KMS-11 (cell line): ENCODE measurements at regions not wholly inside any gene's neighbourhood (a gene's known extent, or its start where the extent isn't known, plus 50 kb on each side); places are given as distances from the start of the nearest gene placed in this dataset.

Experiments used
- H2AFZ ChIP-seq: fragments of 200-600 bp; sonication (generic); 2 replicates; pipeline ENCODE4 v1.6.1; 2016; ENCODE audit warnings: antibody characterized with exemption, mixed run types, low read depth
- H3K27ac ChIP-seq: fragments of 200-600 bp; sonication (generic); 2 replicates; pipeline ENCODE4 v1.6.1; 2016; ENCODE audit warnings: mild to moderate bottlenecking, mixed run types
- H3K27me3 ChIP-seq: fragments of 200-600 bp; sonication (generic); 2 replicates; pipeline ENCODE4 v1.6.1; 2017; ENCODE audit warnings: mild to moderate bottlenecking, low read depth, mixed run types, moderate library complexity; ENCODE audit not compliant: insufficient read depth
- H3K36me3 ChIP-seq: fragments of 200-600 bp; sonication (generic); 2 replicates; pipeline ENCODE4 v1.6.1; 2017; ENCODE audit warnings: mild to moderate bottlenecking, mixed run types; ENCODE audit not compliant: insufficient read depth
- H3K4me1 ChIP-seq: fragments of 200-600 bp; sonication (generic); 2 replicates; pipeline ENCODE4 v1.6.1; 2016; ENCODE audit warnings: mild to moderate bottlenecking, low read depth, mixed run types; ENCODE audit not compliant: poor library complexity, severe bottlenecking
- H3K4me2 ChIP-seq: fragments of 200-600 bp; sonication (generic); 2 replicates; pipeline ENCODE4 v1.7.0; 2016; ENCODE audit warnings: mild to moderate bottlenecking, mixed run types
- H3K4me3 ChIP-seq: fragments of 200-600 bp; sonication (generic); IDR thresholded peaks from 2 replicates; pipeline ENCODE4 v1.6.1; 2017; ENCODE audit warnings: low read depth, low read length, mixed read lengths; ENCODE audit not compliant: insufficient read depth
- H3K79me2 ChIP-seq: fragments of 200-600 bp; sonication (generic); 2 replicates; pipeline ENCODE4 v1.6.1; 2016; ENCODE audit warnings: low read depth, mixed run types; ENCODE audit not compliant: insufficient read depth
- H3K9ac ChIP-seq: fragments of 200-600 bp; sonication (generic); 2 replicates; pipeline ENCODE4 v1.6.1; 2016; ENCODE audit warnings: mild to moderate bottlenecking, mixed run types
- H4K20me1 ChIP-seq: fragments of 200-600 bp; sonication (generic); 2 replicates; pipeline ENCODE4 v1.6.1; 2016; ENCODE audit warnings: mild to moderate bottlenecking, mixed run types; ENCODE audit not compliant: insufficient read depth
- TF ChIP-seq, protein P1 (sequence below): fragments of 200-600 bp; sonication (generic); conservative IDR thresholded peaks from 2 replicates; pipeline ENCODE4 v1.6.1; 2017; ENCODE audit warnings: low read depth, mild to moderate bottlenecking, antibody characterized with exemption, low read length, moderate library complexity, mixed read lengths

GRCh38 chr2:118272391-118272790 lies 184.1 kb downstream of the INSIG2 start:
- Histone ChIP-seq H3K79me2 (no peaks in the 10 kb centered on the region), H3K36me3 (no peaks in the 10 kb centered on the region), H3K4me1 (no peaks in the 10 kb centered on the region), H3K9ac (no peak overlapping the region), H3K4me2 (no peak overlapping the region), H3K27me3 (no peaks in the 10 kb centered on the region), H3K4me3 (no peak overlapping the region), H4K20me1 (no peaks in the 10 kb centered on the region), H3K27ac (no peak overlapping the region), H2AFZ (no peak overlapping the region)
- TF ChIP-seq, protein P1, sequence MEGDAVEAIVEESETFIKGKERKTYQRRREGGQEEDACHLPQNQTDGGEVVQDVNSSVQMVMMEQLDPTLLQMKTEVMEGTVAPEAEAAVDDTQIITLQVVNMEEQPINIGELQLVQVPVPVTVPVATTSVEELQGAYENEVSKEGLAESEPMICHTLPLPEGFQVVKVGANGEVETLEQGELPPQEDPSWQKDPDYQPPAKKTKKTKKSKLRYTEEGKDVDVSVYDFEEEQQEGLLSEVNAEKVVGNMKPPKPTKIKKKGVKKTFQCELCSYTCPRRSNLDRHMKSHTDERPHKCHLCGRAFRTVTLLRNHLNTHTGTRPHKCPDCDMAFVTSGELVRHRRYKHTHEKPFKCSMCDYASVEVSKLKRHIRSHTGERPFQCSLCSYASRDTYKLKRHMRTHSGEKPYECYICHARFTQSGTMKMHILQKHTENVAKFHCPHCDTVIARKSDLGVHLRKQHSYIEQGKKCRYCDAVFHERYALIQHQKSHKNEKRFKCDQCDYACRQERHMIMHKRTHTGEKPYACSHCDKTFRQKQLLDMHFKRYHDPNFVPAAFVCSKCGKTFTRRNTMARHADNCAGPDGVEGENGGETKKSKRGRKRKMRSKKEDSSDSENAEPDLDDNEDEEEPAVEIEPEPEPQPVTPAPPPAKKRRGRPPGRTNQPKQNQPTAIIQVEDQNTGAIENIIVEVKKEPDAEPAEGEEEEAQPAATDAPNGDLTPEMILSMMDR = no peak

DNA sequence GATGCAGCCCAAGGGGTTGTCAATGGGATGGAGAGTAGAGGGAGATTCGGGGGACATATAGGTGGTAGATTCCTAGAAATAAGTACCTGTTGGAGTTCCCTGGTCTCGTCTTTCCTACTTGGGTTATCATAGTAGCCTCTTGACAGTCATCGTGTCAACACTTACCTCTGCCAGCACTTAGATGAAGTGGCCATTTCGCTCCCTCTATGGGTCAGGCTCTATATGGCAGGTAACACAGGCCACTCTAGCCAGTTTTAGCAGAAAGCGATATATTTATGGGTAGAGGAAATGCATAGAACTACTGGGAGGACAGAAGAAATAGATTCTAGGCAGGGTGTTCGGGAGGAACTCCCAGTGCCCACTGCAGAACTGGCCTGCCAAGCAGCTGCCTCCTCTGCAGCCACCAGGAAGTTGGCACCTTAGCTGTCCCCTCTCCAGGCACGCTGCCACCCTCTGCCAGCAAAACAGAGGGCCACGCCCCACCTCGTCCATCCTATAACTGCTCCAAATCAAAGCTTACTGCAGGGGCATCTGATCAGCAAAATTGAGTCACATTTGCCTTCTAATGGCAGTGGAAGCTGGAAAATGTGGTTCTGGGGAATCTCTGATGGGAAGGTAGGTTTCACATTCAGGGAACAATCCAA lies 181.3 kb downstream of the INSIG2 start:
- H3K79me2 ChIP-seq = no peaks in the 10 kb centered on the region
- no peak overlapping the region for H2AFZ ChIP-seq
- no peak overlapping the region for H3K27ac ChIP-seq
- no peak overlapping the region for H3K4me2 ChIP-seq
- no peaks in the 10 kb centered on the region for H3K36me3 ChIP-seq
- no peaks in the 10 kb centered on the region for H3K27me3 ChIP-seq
- no peak overlapping the region for H3K9ac ChIP-seq
- no peaks in the 10 kb centered on the region for H4K20me1 ChIP-seq
- no peaks in the 10 kb centered on the region for H3K4me1 ChIP-seq
- TF ChIP-seq, protein P1 = no peak
- no peak overlapping the region for H3K4me3 ChIP-seq

- H3K27me3 ChIP-seq = no peaks in the 10 kb centered on the region
- H3K9ac ChIP-seq = no peak overlapping the region
- no peak overlapping the region for H3K4me3 ChIP-seq
- H3K4me2 ChIP-seq = no peak overlapping the region
- no peaks in the 10 kb centered on the region for H3K79me2 ChIP-seq
- no peak overlapping the region for H2AFZ ChIP-seq
- no peak overlapping the region for H3K27ac ChIP-seq
- H3K4me1 ChIP-seq = no peaks in the 10 kb centered on the region
- no peaks in the 10 kb centered on the region for H4K20me1 ChIP-seq
- no peaks in the 10 kb centered on the region for H3K36me3 ChIP-seq
- TF ChIP-seq, protein P1 = no peak
These were observed 180.0 kb downstream of the INSIG2 start for GRCh38 chr2:118268268-118268667.

DNA sequence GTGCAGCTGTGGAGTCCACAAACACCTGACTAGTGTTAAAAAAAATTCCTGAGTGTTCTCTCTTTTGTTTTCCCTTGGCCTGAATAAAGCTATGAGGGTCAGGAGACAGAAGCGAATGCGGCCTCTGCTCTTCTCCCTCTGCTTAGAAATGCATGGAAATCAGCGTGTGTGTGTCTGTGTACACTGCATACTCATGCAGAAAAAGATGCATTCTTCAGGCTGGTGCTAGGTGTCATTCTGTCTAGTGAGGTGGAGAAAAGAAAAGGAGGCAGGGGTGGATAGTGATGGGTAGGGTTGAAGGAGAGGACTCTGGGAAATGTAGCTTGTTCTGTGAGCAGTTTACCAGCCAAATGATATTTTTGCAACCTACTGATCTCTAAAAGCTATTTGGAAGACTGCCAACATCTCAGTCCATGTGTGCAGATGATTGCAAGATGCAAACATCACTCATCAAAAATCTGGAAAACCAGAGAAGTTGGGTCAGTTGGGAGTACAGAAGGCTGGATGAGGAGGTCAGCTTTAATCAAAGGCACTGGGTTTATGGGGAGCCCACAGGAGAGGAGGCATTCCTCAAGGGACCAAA lies 177.7 kb downstream of the INSIG2 start:
- Histone ChIP-seq H3K27ac (no peak overlapping the region), H3K9ac (no peak overlapping the region), H3K27me3 (no peaks in the 10 kb centered on the region), H3K4me2 (no peak overlapping the region), H4K20me1 (no peaks in the 10 kb centered on the region), H3K36me3 (no peaks in the 10 kb centered on the region), H3K4me1 (no peaks in the 10 kb centered on the region), H2AFZ (no peak overlapping the region), H3K4me3 (no peak overlapping the region), H3K79me2 (no peaks in the 10 kb centered on the region)
- TF ChIP-seq, protein P1 = no peak
